T-helper 1 cell treated with Interleukin-12 subunit alpha and Interleukin-12 subunit beta and Interleukin-4 antibody, amounts not matched to agents 30 μg/mL and 1 μg/mL, for 36 hours (primary cell): ENCODE measurements at regions not wholly inside any gene's neighbourhood (a gene's known extent, or its start where the extent isn't known, plus 50 kb on each side); places are given as distances from the start of the nearest gene placed in this dataset.
A peak's percentile ranks its signal among the peaks of the same experiment; 100 is the strongest.

ENCODE experiments used
- H3K27ac Mint-ChIP-seq: one replicate; pipeline ENCODE4 v1.8.0; 2021; ENCODE audit warnings: mild to moderate bottlenecking, mixed read lengths
- H3K27me3 Mint-ChIP-seq: one replicate; pipeline ENCODE4 v1.8.0; 2021; ENCODE audit warnings: low read depth, mixed read lengths
- H3K36me3 Mint-ChIP-seq: one replicate; pipeline ENCODE4 v1.8.0; 2021; ENCODE audit warnings: low read depth, mixed read lengths
- H3K4me1 Mint-ChIP-seq: one replicate; pipeline ENCODE4 v1.8.0; 2021; ENCODE audit warnings: low read depth, mixed read lengths
- H3K4me3 Mint-ChIP-seq: one replicate; pipeline ENCODE4 v1.8.0; 2021; ENCODE audit warnings: mild to moderate bottlenecking, moderate library complexity, mixed read lengths
- H3K9me3 Mint-ChIP-seq: one replicate; pipeline ENCODE4 v1.8.0; 2021; ENCODE audit warnings: mixed read lengths

DNA sequence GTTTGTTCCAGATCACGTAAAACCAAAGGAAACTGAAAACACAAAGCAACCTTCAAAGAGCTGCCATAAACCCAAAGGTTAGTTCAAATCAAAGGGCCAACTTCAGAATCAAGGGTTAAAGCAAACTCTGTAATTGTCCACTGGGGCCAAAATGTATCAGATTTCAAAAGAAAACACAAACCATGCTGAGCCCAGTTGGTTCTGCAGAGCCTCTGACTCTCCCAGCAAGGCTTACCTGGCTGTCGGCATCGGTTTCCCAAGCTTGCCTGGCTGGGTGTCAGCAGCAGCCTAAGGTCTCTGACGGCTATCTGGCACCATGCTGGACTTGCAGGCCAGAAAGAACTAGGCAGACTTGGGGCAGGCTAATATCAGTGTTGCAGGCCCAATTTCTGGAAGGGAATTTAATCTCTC is 125.3 kb downstream of the DAD1 start:
- no peaks in the 10 kb centered on the region for H3K9me3 Mint-ChIP-seq
- H3K36me3 Mint-ChIP-seq: no peaks in the 10 kb centered on the region
- no peaks in the 10 kb centered on the region for H3K27me3 Mint-ChIP-seq
- no peak overlapping the region for H3K4me3 Mint-ChIP-seq
- no peak overlapping the region for H3K27ac Mint-ChIP-seq
- no peaks in the 10 kb centered on the region for H3K4me1 Mint-ChIP-seq

DNA sequence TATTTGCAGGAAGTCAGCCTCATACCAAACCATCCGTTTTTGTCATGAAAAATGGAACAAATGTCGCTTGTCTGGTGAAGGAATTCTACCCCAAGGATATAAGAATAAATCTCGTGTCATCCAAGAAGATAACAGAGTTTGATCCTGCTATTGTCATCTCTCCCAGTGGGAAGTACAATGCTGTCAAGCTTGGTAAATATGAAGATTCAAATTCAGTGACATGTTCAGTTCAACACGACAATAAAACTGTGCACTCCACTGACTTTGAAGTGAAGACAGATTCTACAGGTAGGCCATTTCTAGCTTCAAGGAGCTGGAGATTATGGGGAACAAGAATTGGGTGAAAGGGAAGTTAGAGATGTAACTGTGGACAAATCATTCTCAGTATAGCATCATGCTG is 126.1 kb downstream of the DAD1 start:
- no peaks in the 10 kb centered on the region for H3K4me1 Mint-ChIP-seq
- no peaks in the 10 kb centered on the region for H3K27me3 Mint-ChIP-seq
- no peak overlapping the region for H3K4me3 Mint-ChIP-seq
- no peaks in the 10 kb centered on the region for H3K9me3 Mint-ChIP-seq
- H3K36me3 Mint-ChIP-seq: no peaks in the 10 kb centered on the region
- no peak overlapping the region for H3K27ac Mint-ChIP-seq

DNA sequence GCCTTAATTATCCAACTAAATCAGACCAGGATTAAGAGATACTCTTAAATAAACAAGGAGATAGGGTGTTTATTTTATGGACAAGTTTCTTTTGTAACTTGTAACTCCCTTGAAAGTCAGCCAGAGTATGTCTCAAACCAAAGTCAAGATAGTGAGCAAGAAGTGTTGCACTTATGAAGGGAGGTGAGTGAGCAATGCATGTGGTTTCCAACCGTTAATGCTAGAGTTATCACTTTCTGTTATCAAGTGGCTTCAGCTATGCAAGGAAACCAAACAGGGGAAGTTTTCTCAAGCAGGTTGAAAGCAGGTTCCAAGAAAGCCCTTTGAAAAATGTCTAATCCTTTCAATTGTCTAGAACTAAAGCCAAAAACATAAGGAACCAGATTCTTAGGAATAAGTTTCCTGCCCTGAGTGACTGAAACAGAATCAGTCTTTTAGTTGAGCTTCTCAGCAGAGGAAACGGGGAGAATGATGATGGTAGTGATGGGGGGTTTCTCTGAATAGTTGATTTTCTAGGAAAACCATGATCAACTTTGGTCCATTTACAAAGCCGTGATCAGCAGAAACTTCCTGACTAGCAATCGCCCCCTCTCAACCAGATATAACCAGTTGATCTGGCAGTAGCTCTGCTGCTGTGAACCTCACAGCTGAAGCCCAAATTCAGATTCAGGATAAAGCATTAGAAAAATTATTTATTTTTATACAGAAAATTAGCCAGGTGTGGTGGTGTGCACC is 128.4 kb downstream of the DAD1 start:
- Mint-ChIP-seq H3K27ac (no peak overlapping the region), H3K36me3 (no peaks in the 10 kb centered on the region), H3K9me3 (no peaks in the 10 kb centered on the region), H3K4me3 (no peak overlapping the region), H3K27me3 (no peaks in the 10 kb centered on the region), H3K4me1 (no peaks in the 10 kb centered on the region)

DNA sequence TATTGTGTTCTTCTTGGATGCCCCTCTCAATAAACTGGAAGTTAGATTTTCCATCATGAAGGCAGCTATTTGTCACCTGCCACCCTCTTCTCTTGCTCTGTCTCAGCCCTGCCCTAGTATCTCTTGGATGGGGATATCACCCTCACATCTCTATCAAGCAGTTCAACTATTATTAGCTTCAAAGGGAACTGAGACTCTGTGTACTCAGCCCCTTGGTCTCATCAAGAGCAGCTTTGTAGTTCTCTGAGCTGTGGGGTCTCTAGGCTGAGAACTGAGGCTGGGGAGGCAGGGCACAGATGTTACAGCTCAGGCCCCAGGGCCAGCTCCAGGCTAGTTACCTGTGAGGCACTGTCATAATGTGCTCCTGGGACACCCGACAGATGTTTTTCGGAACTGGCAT is 130.3 kb downstream of the DAD1 start:
- Mint-ChIP-seq H3K4me1 (no peaks in the 10 kb centered on the region), H3K27ac (peak overlapping the region; percentile 62), H3K36me3 (no peaks in the 10 kb centered on the region), H3K27me3 (no peaks in the 10 kb centered on the region), H3K9me3 (no peaks in the 10 kb centered on the region), H3K4me3 (no peak overlapping the region)

DNA sequence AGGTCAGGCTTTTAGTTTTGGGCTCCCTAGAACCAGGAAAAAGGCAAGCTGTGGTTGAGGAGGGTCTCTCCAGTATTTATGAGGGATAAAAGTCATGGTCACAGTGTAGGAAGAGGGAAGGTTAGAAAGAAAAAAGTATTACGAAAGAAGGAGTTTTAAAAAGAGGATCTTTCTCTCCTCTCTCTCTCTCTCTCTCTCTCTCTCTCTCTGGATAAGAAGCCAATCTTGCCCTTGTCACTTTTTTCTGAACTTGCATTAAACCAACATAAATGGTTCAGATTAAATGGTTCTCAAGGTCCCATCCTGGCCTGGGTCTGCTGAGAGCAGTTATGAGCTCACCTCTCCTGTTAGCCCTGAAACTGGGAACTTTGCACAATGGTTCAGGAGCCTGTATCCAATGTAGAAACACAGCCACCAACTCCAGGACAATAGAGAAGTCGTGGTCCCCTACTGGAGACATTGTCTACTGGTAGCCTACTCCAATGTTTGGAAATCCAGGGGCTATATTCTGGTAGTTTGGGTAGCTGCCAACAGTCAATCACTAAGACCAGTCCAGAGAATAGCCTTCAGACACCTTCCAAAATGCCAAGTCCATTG is 131.9 kb downstream of the DAD1 start:
- H3K4me1 Mint-ChIP-seq: no peaks in the 10 kb centered on the region
- no peaks in the 10 kb centered on the region for H3K27me3 Mint-ChIP-seq
- no peak overlapping the region for H3K4me3 Mint-ChIP-seq
- no peak overlapping the region for H3K27ac Mint-ChIP-seq
- H3K36me3 Mint-ChIP-seq: no peaks in the 10 kb centered on the region
- H3K9me3 Mint-ChIP-seq: no peaks in the 10 kb centered on the region

DNA sequence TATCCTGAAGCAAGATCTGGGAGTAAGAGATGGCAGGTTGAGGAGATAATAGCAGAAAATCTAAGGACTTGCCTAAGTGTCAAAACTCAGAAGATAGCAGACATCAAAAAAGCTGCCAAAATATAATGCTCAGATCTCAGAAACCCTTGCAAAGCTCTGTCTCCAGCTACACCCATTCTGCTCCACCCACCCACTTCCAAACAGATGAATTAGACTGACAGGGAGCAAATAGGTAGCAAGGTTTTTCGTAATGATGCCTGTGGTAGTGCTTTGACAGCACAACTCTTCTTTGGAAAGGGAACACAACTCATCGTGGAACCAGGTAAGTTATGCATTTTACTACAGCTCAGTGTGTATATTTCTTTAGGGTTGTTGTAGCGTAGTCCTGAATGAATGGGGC is 132.6 kb downstream of the DAD1 start:
- H3K36me3 Mint-ChIP-seq: no peaks in the 10 kb centered on the region
- H3K9me3 Mint-ChIP-seq: no peaks in the 10 kb centered on the region
- H3K27ac Mint-ChIP-seq: no peak overlapping the region
- H3K27me3 Mint-ChIP-seq: no peaks in the 10 kb centered on the region
- H3K4me3 Mint-ChIP-seq: no peak overlapping the region
- H3K4me1 Mint-ChIP-seq: no peaks in the 10 kb centered on the region

DNA sequence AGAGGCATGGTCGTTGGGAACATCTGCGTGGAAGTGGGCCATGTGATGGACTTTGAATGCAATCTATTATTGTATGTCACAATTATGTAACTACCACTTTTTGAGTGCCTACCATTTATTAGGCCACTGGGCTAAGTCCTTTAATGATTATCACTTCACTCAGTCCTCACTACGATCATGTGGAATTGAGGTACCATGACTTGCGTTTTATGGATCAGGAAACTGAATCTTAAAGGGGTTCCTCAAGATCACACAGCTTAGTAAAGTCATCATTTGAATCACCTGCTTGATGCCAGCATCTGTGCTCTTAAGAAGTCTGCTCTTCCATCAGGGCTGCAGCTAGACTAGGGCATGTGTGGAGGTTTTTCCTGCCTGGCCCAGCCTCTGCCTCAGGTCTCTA is 136.7 kb downstream of the DAD1 start:
- H3K36me3 Mint-ChIP-seq: no peaks in the 10 kb centered on the region
- no peaks in the 10 kb centered on the region for H3K9me3 Mint-ChIP-seq
- H3K4me1 Mint-ChIP-seq: no peaks in the 10 kb centered on the region
- H3K4me3 Mint-ChIP-seq: peak overlapping the region; percentile 17
- no peaks in the 10 kb centered on the region for H3K27me3 Mint-ChIP-seq
- H3K27ac Mint-ChIP-seq: no peak overlapping the region

DNA sequence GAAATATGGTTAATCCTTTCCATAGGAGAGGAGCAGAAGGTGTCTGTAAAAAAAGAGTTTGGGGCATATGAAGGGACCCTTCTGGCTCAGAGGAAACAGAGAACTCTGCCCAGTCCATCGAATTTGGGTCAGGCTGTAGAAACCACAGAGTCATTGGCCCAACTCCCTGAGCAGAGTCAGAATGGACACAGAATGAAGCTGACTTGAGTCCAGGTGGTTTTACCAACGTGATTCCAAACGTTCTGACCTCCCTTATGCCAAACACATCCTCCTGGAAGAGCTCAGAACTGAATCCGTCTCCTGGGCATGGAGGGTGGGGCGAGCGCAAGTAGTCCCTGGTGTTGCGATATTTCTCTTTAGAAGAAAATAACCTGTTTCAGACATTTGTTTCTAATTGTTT is 138.8 kb downstream of the DAD1 start:
- Mint-ChIP-seq H3K36me3 (no peaks in the 10 kb centered on the region), H3K9me3 (no peaks in the 10 kb centered on the region), H3K4me1 (no peaks in the 10 kb centered on the region), H3K4me3 (no peak overlapping the region), H3K27ac (no peak overlapping the region), H3K27me3 (no peaks in the 10 kb centered on the region)

DNA sequence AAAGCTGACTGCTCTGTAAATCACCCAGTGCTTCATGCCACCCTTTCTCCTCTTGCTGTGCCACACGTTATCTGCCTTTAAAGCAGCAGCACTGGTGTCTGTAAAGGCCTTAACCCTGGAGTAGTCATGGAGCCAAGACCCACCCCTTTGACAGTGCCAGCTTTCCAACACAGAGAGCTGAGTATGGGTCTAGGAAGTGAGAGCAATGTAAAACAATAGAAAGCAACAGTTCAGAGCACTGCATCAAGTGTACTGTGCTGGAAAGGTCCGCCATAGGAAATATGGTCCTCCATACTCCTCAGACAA is 139.5 kb downstream of the DAD1 start:
- no peaks in the 10 kb centered on the region for H3K9me3 Mint-ChIP-seq
- H3K4me1 Mint-ChIP-seq: no peaks in the 10 kb centered on the region
- H3K36me3 Mint-ChIP-seq: no peaks in the 10 kb centered on the region
- H3K27ac Mint-ChIP-seq: no peak overlapping the region
- no peaks in the 10 kb centered on the region for H3K27me3 Mint-ChIP-seq
- H3K4me3 Mint-ChIP-seq: no peak overlapping the region

DNA sequence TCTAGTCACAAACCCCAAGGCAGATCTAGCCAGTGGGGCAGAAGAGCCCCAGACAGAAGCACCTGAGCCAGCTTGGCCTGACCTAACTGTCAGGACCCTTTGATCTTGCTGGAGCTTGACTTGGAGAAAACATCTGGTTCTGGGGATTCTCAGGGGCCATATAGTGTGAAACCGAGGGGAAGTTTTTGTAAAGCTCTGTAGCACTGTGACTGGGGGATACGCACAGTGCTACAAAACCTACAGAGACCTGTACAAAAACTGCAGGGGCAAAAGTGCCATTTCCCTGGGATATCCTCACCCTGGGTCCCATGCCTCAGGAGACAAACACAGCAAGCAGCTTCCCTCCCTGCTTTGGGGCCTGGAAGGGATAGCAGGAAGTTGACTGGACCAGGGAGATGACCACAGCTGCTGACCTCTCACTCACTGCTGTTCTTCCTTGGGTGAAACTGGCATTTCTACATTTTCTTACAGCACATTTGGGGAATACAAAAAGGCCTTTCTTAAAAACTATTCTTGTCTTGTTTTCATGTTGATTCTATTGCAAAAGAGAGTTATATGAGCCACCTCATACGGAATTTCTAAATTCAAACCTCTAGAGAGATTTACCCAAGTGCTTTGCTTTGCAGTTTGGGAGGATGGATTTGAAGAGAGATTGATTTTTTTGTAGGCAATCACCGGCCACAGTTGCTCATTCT is 140.0 kb downstream of the DAD1 start:
- H3K4me3 Mint-ChIP-seq: no peak overlapping the region
- H3K27ac Mint-ChIP-seq: no peak overlapping the region
- H3K9me3 Mint-ChIP-seq: no peaks in the 10 kb centered on the region
- no peaks in the 10 kb centered on the region for H3K27me3 Mint-ChIP-seq
- no peaks in the 10 kb centered on the region for H3K4me1 Mint-ChIP-seq
- no peaks in the 10 kb centered on the region for H3K36me3 Mint-ChIP-seq

DNA sequence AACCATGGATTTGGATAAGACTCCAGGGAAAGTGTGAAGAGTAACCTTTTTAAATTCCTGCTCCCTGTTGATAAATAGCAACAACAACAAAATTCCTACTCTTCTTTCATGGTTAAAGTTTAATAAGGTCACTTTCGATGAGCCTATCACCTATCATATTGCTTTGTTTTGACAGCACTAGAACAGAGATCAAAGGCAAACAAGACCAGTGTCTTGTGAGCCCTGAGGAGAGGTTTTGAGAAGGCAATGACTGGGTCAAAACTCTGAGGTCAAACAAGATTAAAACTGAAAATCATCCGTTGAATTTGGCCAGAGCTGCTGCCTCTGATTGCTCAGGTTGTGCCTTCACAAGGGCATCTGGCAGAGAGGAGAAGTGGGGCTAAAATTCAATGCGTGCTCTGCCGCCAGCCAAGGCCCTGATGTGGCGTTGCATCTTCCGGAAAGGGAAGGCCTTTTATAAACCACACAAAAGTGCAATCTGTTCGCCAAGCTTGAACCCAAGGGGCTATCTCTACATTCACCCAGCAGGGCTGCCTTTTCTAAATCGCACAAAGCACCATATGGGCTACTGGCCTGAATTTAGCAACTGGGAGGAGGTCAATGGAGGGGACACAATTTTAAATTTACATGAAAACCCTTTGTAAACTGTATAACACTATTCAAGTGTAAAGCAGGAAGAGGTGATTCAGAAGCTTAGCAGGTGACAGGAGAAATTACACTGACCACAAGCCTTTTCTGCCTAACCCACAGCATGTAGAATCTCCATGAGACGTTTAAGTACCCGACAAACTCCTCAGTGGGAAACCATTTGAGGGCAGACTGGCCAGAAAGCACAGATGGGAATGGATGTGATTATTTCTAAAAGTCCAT is 140.8 kb downstream of the DAD1 start:
- no peak overlapping the region for H3K4me3 Mint-ChIP-seq
- no peaks in the 10 kb centered on the region for H3K27me3 Mint-ChIP-seq
- no peaks in the 10 kb centered on the region for H3K4me1 Mint-ChIP-seq
- H3K36me3 Mint-ChIP-seq: no peaks in the 10 kb centered on the region
- H3K9me3 Mint-ChIP-seq: no peaks in the 10 kb centered on the region
- no peak overlapping the region for H3K27ac Mint-ChIP-seq

DNA sequence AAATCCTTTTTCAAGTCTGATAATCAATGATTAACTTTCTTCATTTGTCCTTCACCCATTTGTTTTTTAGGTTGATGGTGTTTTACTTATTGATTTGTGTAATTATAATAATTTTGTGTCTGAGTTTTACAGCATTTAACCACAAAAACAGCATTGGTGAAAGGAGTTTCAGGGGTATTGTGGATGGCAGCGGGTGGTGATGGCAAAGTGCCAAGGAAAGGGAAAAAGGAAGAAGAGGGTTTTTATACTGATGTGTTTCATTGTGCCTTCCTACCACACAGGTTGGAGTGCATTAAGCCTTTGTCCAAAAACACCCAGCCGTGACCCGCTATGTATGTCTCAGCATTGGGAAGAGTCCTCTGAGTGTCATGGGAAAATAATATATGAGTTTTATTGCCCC is 150.3 kb downstream of the DAD1 start:
- H3K36me3 Mint-ChIP-seq: no peaks in the 10 kb centered on the region
- H3K4me3 Mint-ChIP-seq: no peak overlapping the region
- H3K27me3 Mint-ChIP-seq: no peaks in the 10 kb centered on the region
- H3K27ac Mint-ChIP-seq: no peak overlapping the region
- no peaks in the 10 kb centered on the region for H3K4me1 Mint-ChIP-seq
- no peaks in the 10 kb centered on the region for H3K9me3 Mint-ChIP-seq

DNA sequence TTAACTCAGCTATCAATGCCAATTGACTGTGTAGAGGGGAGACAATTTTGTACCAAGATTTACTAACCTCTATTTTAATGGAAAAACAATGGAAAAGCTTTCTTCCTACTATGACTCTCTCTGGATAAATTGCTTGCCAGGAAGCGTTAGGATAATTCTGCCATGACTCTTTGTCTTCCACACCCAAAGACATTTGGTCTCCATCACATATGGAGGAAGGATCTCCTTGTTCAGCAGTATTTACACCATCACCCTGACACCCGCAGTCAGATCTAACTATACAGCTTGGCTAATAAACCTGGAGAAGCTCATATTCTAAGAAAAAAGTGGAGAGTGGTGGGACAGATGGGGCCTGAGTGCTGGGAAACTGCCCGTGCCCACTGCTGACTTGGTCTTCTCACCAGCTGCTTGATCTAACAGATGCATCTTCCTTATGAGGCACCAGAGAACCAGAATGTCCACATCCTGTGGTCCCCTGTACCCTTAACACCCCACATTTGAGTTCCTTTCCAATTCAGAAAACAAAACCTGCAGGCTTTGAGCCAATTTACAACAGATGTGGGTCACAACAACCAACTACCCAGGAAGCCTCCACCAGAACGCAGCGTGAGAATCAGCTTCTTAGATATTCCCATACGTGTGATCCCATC is 154.0 kb downstream of the DAD1 start:
- H3K4me1 Mint-ChIP-seq: no peaks in the 10 kb centered on the region
- H3K9me3 Mint-ChIP-seq: no peaks in the 10 kb centered on the region
- no peaks in the 10 kb centered on the region for H3K27me3 Mint-ChIP-seq
- no peaks in the 10 kb centered on the region for H3K36me3 Mint-ChIP-seq
- no peak overlapping the region for H3K27ac Mint-ChIP-seq
- no peak overlapping the region for H3K4me3 Mint-ChIP-seq

DNA sequence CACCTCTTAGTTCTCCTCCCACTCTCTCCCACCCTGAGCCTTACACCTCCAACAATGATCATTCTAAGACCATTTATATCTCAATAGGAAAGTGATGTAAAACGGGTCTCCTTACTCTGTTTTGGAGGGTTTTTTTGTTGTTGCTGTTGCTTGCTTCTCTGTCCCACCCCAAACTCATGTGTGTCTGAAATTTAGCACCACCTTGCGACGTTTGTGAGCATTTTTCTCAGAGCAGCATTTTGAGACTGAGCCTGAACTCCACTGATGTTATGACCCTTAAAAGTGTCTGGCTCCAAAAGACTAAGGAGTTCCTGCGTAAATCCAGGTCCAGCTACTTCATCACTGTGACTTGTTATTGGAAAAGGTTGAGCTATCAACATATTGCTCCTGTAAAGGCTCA is 155.0 kb downstream of the DAD1 start:
- no peaks in the 10 kb centered on the region for H3K36me3 Mint-ChIP-seq

More for the DNA sequence above, 155.0 kb downstream of the DAD1 start:
- Mint-ChIP-seq H3K27me3 (no peaks in the 10 kb centered on the region), H3K4me1 (no peaks in the 10 kb centered on the region), H3K27ac (no peak overlapping the region), H3K9me3 (no peaks in the 10 kb centered on the region), H3K4me3 (no peak overlapping the region)
